ENCODE measurements at regions not wholly inside any gene's neighbourhood (a gene's known extent, or its start where the extent isn't known, plus 50 kb on each side); places are given as distances from the start of the nearest gene placed in this dataset.
"Not testable (repeated sequence)": the region's sequence is repeated elsewhere in the genome, so short reads cannot be mapped to it uniquely, and the experiment has no call there.

DNA sequence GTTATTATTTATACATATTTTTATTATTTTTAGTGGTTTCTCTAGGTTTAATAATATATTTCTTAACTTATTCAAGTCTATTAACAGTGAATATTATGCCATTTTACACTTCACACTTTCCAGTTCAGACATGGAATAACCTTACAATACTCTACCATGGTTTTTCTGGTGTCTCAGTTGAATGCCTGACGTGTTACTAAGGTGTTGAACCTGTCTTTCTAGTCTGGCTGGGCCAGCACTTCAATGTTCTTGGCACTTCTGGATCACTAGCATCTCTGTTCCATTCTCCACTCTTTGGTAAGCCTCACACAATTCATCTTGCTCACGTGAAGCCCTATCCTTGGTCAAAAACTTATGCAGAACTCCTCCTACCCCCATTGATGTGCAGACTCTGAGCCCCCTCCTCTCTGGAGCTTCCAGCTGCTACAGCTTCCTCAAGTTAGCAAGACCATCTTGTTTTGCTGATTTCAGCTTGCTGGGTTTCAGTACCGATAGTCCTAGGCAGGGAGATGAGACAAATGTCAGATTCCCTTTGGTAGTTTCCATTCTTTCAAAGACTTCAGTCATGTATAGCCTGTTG, 243.1 kb downstream of the FBXO4 start:
- no peak for FAIRE-seq
- intact Hi-C loops (cut with DNase I) = no loop called here

GRCh38 chr5:42176118-42176517, 247.1 kb upstream of the GHR start:
- H3K9me3 ChIP-seq; ATAC-seq; DNase-seq; H3K27me3 ChIP-seq; H3K36me3 ChIP-seq; H3K4me3 ChIP-seq; H3K27ac ChIP-seq; intact Hi-C loops (cut with DNase I); H3K4me1 ChIP-seq; FAIRE-seq: not testable (repeated sequence)
- WGBS, 2 donors = 47 to 65% methylated on average over 3 of the region's 3 CpGs

More for the DNA sequence above, 243.1 kb downstream of the FBXO4 start:
- Histone ChIP-seq H3K27ac (no peak overlapping the region), H3K9me3 (no peaks in the 10 kb centered on the region), H3K4me1 (no peaks in the 10 kb centered on the region), H3K4me3 (no peak overlapping the region), H3K36me3 (no peaks in the 10 kb centered on the region), H3K27me3 (no peaks in the 10 kb centered on the region)
- 34 to 37% methylated on average over 3 of the region's 3 CpGs for WGBS, 2 donors
- DNase-seq = no peak
- no peak for ATAC-seq
- no peak for TF ChIP-seq CTCF (IDR thresholded peaks at IDR 0.05)

DNA sequence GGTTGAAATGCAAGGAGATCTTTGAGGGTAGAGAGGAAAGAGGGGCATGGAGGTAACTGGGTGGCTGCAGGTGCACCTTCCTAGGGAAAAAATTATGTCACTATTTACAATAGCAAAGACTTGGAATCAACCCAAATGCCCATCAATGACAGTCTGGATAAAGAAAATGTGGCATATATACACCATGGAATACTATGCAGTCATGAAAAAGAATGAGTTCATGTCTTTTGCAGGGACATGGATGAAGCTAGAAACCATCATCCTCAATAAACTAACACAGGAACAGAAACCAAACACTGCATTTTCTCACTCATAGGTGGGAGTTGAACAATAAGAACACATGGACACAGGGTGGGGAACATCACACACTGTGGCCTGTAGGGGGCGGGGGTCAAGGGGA, 243.4 kb upstream of the GHR start:
- H3K4me1 ChIP-seq; H3K9me3 ChIP-seq; intact Hi-C loops (cut with DNase I); DNase-seq; H3K36me3 ChIP-seq; H3K4me3 ChIP-seq; H3K27me3 ChIP-seq; ATAC-seq; FAIRE-seq; H3K27ac ChIP-seq: not testable (repeated sequence)
- WGBS, 2 donors = 0 to 17% methylated on average over 1 of the region's 1 CpG

DNA sequence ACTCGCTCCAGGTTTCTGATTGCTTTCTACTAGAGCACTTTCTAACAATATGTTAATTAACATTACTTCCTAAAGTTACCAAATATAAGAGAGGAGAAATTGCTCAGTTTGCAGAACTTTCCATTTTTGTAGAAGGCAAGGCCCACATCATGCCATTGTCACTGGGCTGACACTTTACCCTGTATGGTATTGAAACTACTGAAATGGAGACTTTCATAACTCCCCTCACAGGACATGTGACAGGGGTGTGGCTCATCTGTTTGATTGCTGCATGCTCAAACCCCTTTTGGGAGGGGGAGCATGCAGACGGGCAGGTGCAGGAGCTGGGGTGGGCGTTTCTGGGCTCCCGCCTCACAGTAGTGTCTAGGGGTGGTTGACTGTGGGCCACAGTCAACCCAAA, 206.3 kb upstream of the GHR start:
- no peak for DNase-seq
- intact Hi-C loops (cut with DNase I) = no loop called here
- TF ChIP-seq CTCF (IDR thresholded peaks at IDR 0.05) = no peak
- ATAC-seq = no peak
- Histone ChIP-seq H3K27ac (no peak overlapping the region), H3K27me3 (no peaks in the 10 kb centered on the region), H3K4me3 (no peak overlapping the region), H3K4me1 (no peaks in the 10 kb centered on the region), H3K9me3 (no peaks in the 10 kb centered on the region), H3K36me3 (no peaks in the 10 kb centered on the region)
- no peak for FAIRE-seq
- 69 to 73% methylated on average over 4 of the region's 4 CpGs for WGBS, 2 donors

DNA sequence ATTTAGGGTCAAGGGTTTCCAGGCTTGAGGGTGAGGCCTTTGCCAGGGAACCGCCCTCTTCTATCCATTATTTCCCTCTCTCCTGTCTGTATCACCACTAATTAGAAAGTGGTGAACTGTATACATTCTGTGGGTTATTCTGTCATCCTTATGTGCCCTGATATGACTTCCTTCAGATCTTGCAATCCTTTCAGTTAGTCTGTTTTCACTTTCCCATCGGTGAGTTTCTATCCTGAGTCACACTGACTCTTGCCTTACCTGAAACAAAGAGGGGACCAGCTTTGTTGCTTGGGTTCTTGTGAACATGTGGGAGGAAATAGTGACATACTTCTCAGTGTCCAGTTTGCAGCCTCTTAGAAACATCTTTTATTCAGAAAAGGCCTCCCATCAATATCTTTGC, 205.4 kb upstream of the GHR start:
- WGBS, 2 donors = 82 to 91% methylated on average over 2 of the region's 2 CpGs
- H3K27me3 ChIP-seq = no peaks in the 10 kb centered on the region
- H3K4me3 ChIP-seq = no peak overlapping the region
- H3K9me3 ChIP-seq = no peaks in the 10 kb centered on the region
- no peaks in the 10 kb centered on the region for H3K4me1 ChIP-seq
- no peak for TF ChIP-seq CTCF (IDR thresholded peaks at IDR 0.05)
- H3K27ac ChIP-seq = no peak overlapping the region
- no peaks in the 10 kb centered on the region for H3K36me3 ChIP-seq
- intact Hi-C loops (cut with DNase I) = no loop called here
- no peak for FAIRE-seq
- ATAC-seq = no peak
- DNase-seq = no peak

- DNase-seq = no peak
- FAIRE-seq = no peak
- H3K4me3 ChIP-seq = no peak overlapping the region
- no peak overlapping the region for H3K27ac ChIP-seq
- H3K9me3 ChIP-seq = no peaks in the 10 kb centered on the region
- no peaks in the 10 kb centered on the region for H3K4me1 ChIP-seq
- ATAC-seq = no peak
- 57 to 67% methylated on average over 2 of the region's 2 CpGs for WGBS, 2 donors
- intact Hi-C loops (cut with DNase I) = no loop called here
- no peak for TF ChIP-seq CTCF (IDR thresholded peaks at IDR 0.05)
- no peaks in the 10 kb centered on the region for H3K36me3 ChIP-seq
- H3K27me3 ChIP-seq = no peaks in the 10 kb centered on the region
These were observed 198.2 kb upstream of the GHR start for GRCh38 chr5:42225009-42225408.

Measured in pancreas (tissue), 10 donors.